ENCODE measurements at regions not wholly inside any gene's neighbourhood (a gene's known extent, or its start where the extent isn't known, plus 50 kb on each side); places are given as distances from the start of the nearest gene placed in this dataset.

DNA sequence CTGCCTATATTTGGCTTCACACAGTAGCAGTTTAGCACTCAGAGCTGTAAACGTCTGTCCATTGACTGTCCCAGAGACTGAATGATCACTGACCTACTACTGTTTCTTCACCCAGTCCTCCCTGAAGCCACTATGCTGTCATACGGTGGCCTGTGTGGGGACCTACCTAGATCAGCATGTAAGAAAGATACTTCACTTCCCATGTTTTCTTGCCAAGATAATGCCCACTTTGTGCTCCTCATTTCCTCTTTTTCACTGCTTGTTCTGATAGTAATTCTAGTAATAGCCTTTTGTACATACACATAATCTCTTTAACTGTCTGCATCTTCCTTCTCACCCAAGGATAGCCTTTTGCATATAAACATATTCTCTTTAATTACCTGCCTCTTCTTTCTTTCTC, 109.9 kb upstream of the TIAM2 start:
- no peak for ATAC-seq (replicated peaks in 6 of 8)
- Histone ChIP-seq H3K27ac (no peak overlapping the region), H3K4me1 (replicated peaks in 1 of 2) (no peaks in the 10 kb centered on the region), H3K4me3 (no peak overlapping the region)
- 53 to 100% (median 95%) methylated on average over 1 to 2 of the region's 2 CpGs; no CpG with 5 or more reads in 4 of the 10 experiments for WGBS, 10 experiments
- in situ Hi-C loops (cut with MboI; ENCODE audit: low pct_unique_long_range_greater_than_20kb in 2 of 9, low sequenced_read_pairs in 9 of 9, unreplicated experiment in 9 of 9): no loop called here

GRCh38 chr6:154886016-154886415, 109.1 kb upstream of the TIAM2 start:
- Histone ChIP-seq H3K4me3 (no peak overlapping the region), H3K4me1 (replicated peaks in 1 of 2) (no peaks in the 10 kb centered on the region), H3K27ac (no peak overlapping the region)
- in situ Hi-C loops (cut with MboI; ENCODE audit: low pct_unique_long_range_greater_than_20kb in 2 of 9, low sequenced_read_pairs in 9 of 9, unreplicated experiment in 9 of 9): no loop called here
- ATAC-seq (replicated peaks in 6 of 8): no peak
- WGBS, 10 experiments: 71 to 100% (median 88%) methylated on average over 1 to 4 of the region's 4 CpGs; no CpG with 5 or more reads in 3 of the 10 experiments

DNA sequence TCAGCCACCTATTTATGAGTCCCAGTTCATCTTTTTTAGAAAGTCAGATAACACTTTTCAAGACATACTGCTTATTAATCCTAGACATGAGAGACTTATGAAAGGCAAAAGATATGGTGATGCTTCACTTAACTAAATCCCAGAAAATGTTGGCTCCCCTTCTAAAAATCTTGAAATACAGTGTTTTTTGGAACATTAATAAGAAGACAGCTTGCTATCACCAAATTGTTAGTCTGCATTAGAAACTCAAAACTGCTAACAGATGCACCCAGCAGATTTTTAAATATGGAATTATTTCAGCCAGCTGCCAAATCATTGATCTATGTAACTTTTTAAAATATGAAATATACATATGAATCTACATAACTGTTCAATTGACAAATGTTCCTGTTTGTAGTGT, 108.6 kb upstream of the TIAM2 start:
- no peaks in the 10 kb centered on the region for H3K4me1 ChIP-seq (replicated peaks in 1 of 2)
- H3K4me3 ChIP-seq: no peak overlapping the region
- ATAC-seq (replicated peaks in 6 of 8): no peak
- no peak overlapping the region for H3K27ac ChIP-seq
- in situ Hi-C loops (cut with MboI; ENCODE audit: low pct_unique_long_range_greater_than_20kb in 2 of 9, low sequenced_read_pairs in 9 of 9, unreplicated experiment in 9 of 9): no loop called here

GRCh38 chr6:154887051-154887450, 108.1 kb upstream of the TIAM2 start:
- in situ Hi-C loops (cut with MboI; ENCODE audit: low pct_unique_long_range_greater_than_20kb in 2 of 9, low sequenced_read_pairs in 9 of 9, unreplicated experiment in 9 of 9): no loop called here
- no peak overlapping the region for H3K4me3 ChIP-seq
- WGBS, 10 experiments: 8 to 100% (median 94%) methylated on average over 1 to 5 of the region's 5 CpGs; no CpG with 5 or more reads in 1 of the 10 experiments
- no peaks in the 10 kb centered on the region for H3K4me1 ChIP-seq (replicated peaks in 1 of 2)
- ATAC-seq (replicated peaks in 6 of 8): peak in 3 of 8 experiments; percentile 22 to 73 (median 61)
- H3K27ac ChIP-seq: no peak overlapping the region

- no peaks in the 10 kb centered on the region for H3K4me1 ChIP-seq (replicated peaks in 1 of 2)
- no peak overlapping the region for H3K27ac ChIP-seq
- ATAC-seq (replicated peaks in 6 of 8): peak in 3 of 8 experiments; percentile 60 to 77 (median 61)
- H3K4me3 ChIP-seq: no peak overlapping the region
- in situ Hi-C loops (cut with MboI; ENCODE audit: low pct_unique_long_range_greater_than_20kb in 2 of 9, low sequenced_read_pairs in 9 of 9, unreplicated experiment in 9 of 9): no loop called here
- 54 to 100% (median 82%) methylated on average over 1 to 5 of the region's 6 CpGs; no CpG with 5 or more reads in 1 of the 10 experiments for WGBS, 10 experiments
These were observed 106.5 kb upstream of the TIAM2 start for GRCh38 chr6:154888421-154889295.

DNA sequence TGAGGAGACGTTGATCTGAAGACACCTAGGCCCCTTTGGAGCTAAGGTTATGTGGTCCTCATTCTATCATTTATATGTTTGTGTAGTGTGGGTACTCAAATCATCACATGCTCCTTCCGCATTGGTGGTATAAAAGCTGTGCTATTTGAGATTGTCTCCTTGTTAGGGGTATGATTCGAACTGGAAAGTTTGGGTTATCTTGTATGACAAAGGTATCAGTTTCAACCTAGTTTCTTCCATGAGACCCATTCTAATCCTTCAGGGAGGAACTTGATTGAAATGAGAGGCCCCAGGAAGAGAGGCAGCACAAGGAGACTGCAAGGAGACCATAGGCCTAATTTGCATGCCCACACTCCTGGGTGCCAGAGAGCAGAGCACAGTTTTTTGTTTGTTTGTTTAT, 104.2 kb upstream of the TIAM2 start:
- 60 to 100% (median 94%) methylated on average over 1 to 2 of the region's 3 CpGs; no CpG with 5 or more reads in 3 of the 10 experiments for WGBS, 10 experiments
- Histone ChIP-seq H3K4me3 (no peak overlapping the region), H3K27ac (no peak overlapping the region), H3K4me1 (replicated peaks in 1 of 2) (no peaks in the 10 kb centered on the region)
- in situ Hi-C loops (cut with MboI; ENCODE audit: low pct_unique_long_range_greater_than_20kb in 2 of 9, low sequenced_read_pairs in 9 of 9, unreplicated experiment in 9 of 9): no loop called here
- no peak for ATAC-seq (replicated peaks in 6 of 8)

DNA sequence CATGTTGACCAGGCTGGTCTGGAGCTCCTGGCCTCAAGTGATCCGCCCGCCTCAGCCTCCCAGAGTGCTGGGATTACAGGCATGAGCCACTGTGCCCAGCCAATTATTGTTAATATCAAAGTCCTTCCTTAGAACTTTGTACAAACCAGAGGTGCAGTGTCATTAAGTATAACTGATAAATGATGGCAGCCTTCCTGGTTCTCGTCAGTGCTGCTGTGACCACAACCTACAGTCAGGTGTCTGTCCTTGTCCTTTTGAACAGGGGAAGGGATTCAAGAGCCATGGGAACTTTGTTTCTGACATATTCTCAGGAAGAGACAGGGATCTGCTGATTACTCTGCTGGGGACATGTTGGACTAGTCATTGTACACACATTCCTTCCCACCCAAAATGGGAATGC, 103.2 kb upstream of the TIAM2 start:
- Histone ChIP-seq H3K4me3 (no peak overlapping the region), H3K4me1 (replicated peaks in 1 of 2) (no peaks in the 10 kb centered on the region), H3K27ac (no peak overlapping the region)
- no peak for ATAC-seq (replicated peaks in 6 of 8)
- WGBS, 10 experiments: 89 to 100% (median 100%) methylated on average over 1 to 3 of the region's 3 CpGs; no CpG with 5 or more reads in 2 of the 10 experiments
- in situ Hi-C loops (cut with MboI; ENCODE audit: low pct_unique_long_range_greater_than_20kb in 2 of 9, low sequenced_read_pairs in 9 of 9, unreplicated experiment in 9 of 9): no loop called here

- in situ Hi-C loops (cut with MboI; ENCODE audit: low pct_unique_long_range_greater_than_20kb in 2 of 9, low sequenced_read_pairs in 9 of 9, unreplicated experiment in 9 of 9): no loop called here
- ATAC-seq (replicated peaks in 6 of 8): no peak
- H3K4me1 ChIP-seq (replicated peaks in 1 of 2): no peaks in the 10 kb centered on the region
- WGBS, 10 experiments: 0 to 96% (median 76%) methylated on average over 1 to 3 of the region's 3 CpGs
- H3K27ac ChIP-seq: no peak overlapping the region
- no peak overlapping the region for H3K4me3 ChIP-seq
These were observed 101.2 kb upstream of the TIAM2 start for GRCh38 chr6:154893917-154894316.

DNA sequence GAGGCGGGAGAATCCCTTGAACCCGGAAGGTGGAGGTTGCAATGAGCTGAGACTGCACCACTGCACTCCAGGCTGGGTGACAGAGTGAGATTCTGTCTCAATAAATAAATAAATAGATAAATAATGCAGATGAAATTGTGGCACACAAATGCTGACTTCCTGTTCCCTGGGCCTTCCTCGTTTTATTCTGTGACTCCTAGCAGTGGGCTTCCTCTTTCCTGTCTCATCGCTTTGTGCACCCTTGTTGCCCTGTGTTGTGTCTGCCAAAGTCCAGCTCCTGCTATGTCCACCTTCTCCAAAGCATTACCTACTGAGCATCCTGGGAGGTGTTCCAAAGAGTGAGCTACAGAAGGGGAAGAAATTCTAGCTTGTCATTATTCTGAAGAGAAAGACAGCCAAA, 100.2 kb upstream of the TIAM2 start:
- Histone ChIP-seq H3K27ac (no peak overlapping the region), H3K4me3 (no peak overlapping the region), H3K4me1 (replicated peaks in 1 of 2) (no peaks in the 10 kb centered on the region)
- in situ Hi-C loops (cut with MboI; ENCODE audit: low pct_unique_long_range_greater_than_20kb in 2 of 9, low sequenced_read_pairs in 9 of 9, unreplicated experiment in 9 of 9): no loop called here
- ATAC-seq (replicated peaks in 6 of 8): no peak
- WGBS, 10 experiments: 80 to 100% (median 100%) methylated on average over 1 to 3 of the region's 4 CpGs; no CpG with 5 or more reads in 2 of the 10 experiments

GRCh38 chr6:154895841-154896240, 99.3 kb upstream of the TIAM2 start:
- Histone ChIP-seq H3K4me1 (replicated peaks in 1 of 2) (no peaks in the 10 kb centered on the region), H3K27ac (no peak overlapping the region), H3K4me3 (no peak overlapping the region)
- no peak for ATAC-seq (replicated peaks in 6 of 8)
- in situ Hi-C loops (cut with MboI; ENCODE audit: low pct_unique_long_range_greater_than_20kb in 2 of 9, low sequenced_read_pairs in 9 of 9, unreplicated experiment in 9 of 9): no loop called here
- 67 to 94% (median 73%) methylated on average over 1 to 6 of the region's 6 CpGs; no CpG with 5 or more reads in 4 of the 10 experiments for WGBS, 10 experiments

DNA sequence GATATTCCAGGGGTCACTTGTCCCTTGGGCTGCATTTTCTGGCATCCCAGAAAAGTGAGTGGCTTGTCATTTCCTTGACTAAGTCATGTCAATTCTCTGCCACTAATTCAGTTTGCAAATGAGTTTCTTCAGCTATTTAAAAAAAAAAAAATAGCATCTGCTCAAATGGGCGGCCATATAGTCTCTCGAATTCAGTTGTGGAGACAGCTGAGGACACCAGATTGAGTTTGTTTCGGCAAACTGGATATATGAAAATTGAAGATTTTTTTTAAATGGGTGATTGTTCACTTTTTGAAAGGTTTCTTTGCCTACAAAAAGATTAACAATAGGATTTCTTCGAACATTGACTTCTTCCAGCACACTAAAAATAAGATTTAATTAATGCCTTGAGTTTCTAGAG, 96.3 kb upstream of the TIAM2 start:
- in situ Hi-C loops (cut with MboI; ENCODE audit: low pct_unique_long_range_greater_than_20kb in 2 of 9, low sequenced_read_pairs in 9 of 9, unreplicated experiment in 9 of 9): no loop called here
- no peak for ATAC-seq (replicated peaks in 6 of 8)
- WGBS, 10 experiments: 86 to 100% (median 95%) methylated on average over 2 to 4 of the region's 4 CpGs
- Histone ChIP-seq H3K27ac (no peak overlapping the region), H3K4me1 (replicated peaks in 1 of 2) (no peaks in the 10 kb centered on the region), H3K4me3 (no peak overlapping the region)

- in situ Hi-C loops (cut with MboI; ENCODE audit: low pct_unique_long_range_greater_than_20kb in 2 of 9, low sequenced_read_pairs in 9 of 9, unreplicated experiment in 9 of 9): no loop called here
- Histone ChIP-seq H3K4me3 (no peak overlapping the region), H3K27ac (no peak overlapping the region), H3K4me1 (replicated peaks in 1 of 2) (no peaks in the 10 kb centered on the region)
- ATAC-seq (replicated peaks in 6 of 8): no peak
- 67 to 100% (median 95%) methylated on average over 1 to 8 of the region's 10 CpGs; no CpG with 5 or more reads in 2 of the 10 experiments for WGBS, 10 experiments
These were observed 95.2 kb upstream of the TIAM2 start for GRCh38 chr6:154899824-154900463.

DNA sequence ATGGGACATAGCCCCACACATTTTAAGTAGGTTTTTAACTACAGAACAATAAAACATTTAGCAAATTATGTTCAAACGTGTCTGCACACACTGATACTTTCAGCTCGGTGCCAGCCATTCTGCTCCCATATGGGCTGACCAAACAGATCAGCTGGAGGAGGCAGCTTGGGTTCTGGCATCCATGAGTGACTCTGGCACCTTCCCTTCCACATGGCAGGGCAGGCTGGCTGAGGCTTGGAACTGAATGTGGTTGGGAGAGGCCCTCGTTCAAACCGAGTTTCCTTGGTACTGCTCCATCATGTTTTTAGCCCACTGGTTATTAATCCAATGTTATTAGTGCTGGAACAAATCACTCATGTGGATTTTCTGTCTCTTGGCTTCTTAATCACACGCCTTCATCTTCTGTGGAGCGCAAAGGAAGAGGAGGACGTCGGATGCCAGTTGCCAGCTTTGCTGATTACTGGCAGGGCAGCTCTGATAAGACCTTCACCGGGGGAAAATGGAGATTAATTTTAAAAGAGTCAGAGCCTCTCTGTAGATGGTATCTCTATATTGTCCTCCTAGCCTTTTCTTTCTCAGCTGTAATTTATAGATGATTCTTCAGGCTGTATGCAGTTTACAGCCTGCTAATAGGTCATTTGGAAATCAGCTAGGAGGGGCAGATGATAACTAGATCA, 93.1 kb upstream of the TIAM2 start:
- H3K27ac ChIP-seq: no peak overlapping the region
- no peak overlapping the region for H3K4me3 ChIP-seq
- H3K4me1 ChIP-seq (replicated peaks in 1 of 2): no peaks in the 10 kb centered on the region
- peak in 1 of 8 experiments; percentile 46 for ATAC-seq (replicated peaks in 6 of 8)
- in situ Hi-C loops (cut with MboI; ENCODE audit: low pct_unique_long_range_greater_than_20kb in 2 of 9, low sequenced_read_pairs in 9 of 9, unreplicated experiment in 9 of 9): no loop called here
- WGBS, 10 experiments: 8 to 96% (median 86%) methylated on average over 1 to 9 of the region's 9 CpGs; no CpG with 5 or more reads in 4 of the 10 experiments

Data from motor neuron (in vitro differentiated cells).